GM12878 (cell line): ENCODE measurements at regions not wholly inside any gene's neighbourhood (a gene's known extent, or its start where the extent isn't known, plus 50 kb on each side); places are given as distances from the start of the nearest gene placed in this dataset.

Experiments used
- CEBPZ ChIP-seq: fragments of 150-350 bp; IDR thresholded peaks from 2 replicates; pipeline ENCODE4 v1.6.1; 2016; ENCODE audit warnings: low read depth, low read length
- IKZF1 ChIP-seq: fragments of 450-650 bp; conservative IDR thresholded peaks from 2 replicates; pipeline ENCODE4 v1.6.1; 2017; ENCODE audit warnings: antibody characterized with exemption, mild to moderate bottlenecking
- NKRF ChIP-seq: fragments of 450-650 bp; conservative IDR thresholded peaks from 2 replicates; pipeline ENCODE4 v1.6.1; 2017; ENCODE audit warnings: mild to moderate bottlenecking, moderate library complexity
- SMC3 ChIP-seq: IDR thresholded peaks from 2 replicates; pipeline ENCODE4 v1.6.1; 2011; ENCODE audit warnings: low read length, improper control_type of control experiment, borderline replicate concordance
- STAT3 ChIP-seq: IDR thresholded peaks from 2 replicates; pipeline ENCODE4 v1.6.1; 2011; ENCODE audit warnings: low read depth, low read length, improper control_type of control experiment

- TF ChIP-seq NKRF (no peak), SMC3 (peak; percentile 68; the same call in 1 of the 2 replicates), IKZF1 (no peak), CEBPZ (no peak), STAT3 (no peak)
Observed at GRCh38 chr6:149190224-149190831, 127.2 kb upstream of the TAB2 start (continued).
